IMR-90 (cell line): ENCODE measurements at regions not wholly inside any gene's neighbourhood (a gene's known extent, or its start where the extent isn't known, plus 50 kb on each side); places are given as distances from the start of the nearest gene placed in this dataset.

ENCODE experiments used
- ATAC-seq: fragments of 200-7000 bp; cut with Tn5 transposase; 2 replicates; pipeline ENCODE4 v1.9.1; 2020; ENCODE audit warnings: low read depth, mild to moderate bottlenecking, moderate library complexity
- BruUV-seq: library from RNA; stranded (reverse); fragments of 400-500 nt; replicated peaks from 2 replicates; lab custom pipeline; 2021; lab: Mats Ljungman, UMichigan
- CTCF ChIA-PET: fragments of 300-600 bp; formaldehyde crosslinking; extraction: SDS; loops from one replicate; lab custom pipeline; 2021; ENCODE audit warnings: antibody characterized with exemption; lab: Yijun Ruan, JAX
- POLR2A ChIA-PET: fragments of 300-600 bp; sonication (Branson Sonifier 250); formaldehyde crosslinking; loops from one replicate; lab custom pipeline; 2022; ENCODE audit warnings: antibody characterized with exemption; ENCODE audit not compliant: unreplicated experiment; lab: Charles Lee
- DNase-seq: peaks from one replicate; pipeline ENCODE4 v3.0.0; 2013
- H2AFZ ChIP-seq: replicated peaks from 2 replicates; pipeline ENCODE3; 2013; ENCODE audit warnings: low read length, mild to moderate bottlenecking; ENCODE audit not compliant: poor library complexity
- H2AK5ac ChIP-seq: 2 replicates; pipeline ENCODE4 v1.6.1; 2013; ENCODE audit warnings: low read depth, low read length, inconsistent platforms
- H2AK9ac ChIP-seq: replicated peaks from 2 replicates; pipeline ENCODE3; 2013; ENCODE audit warnings: mild to moderate bottlenecking, low read depth, low read length, moderate library complexity; ENCODE audit not compliant: poor library complexity
- H2BK120ac ChIP-seq: 2 replicates; pipeline ENCODE4 v1.6.1; 2013; ENCODE audit warnings: low read depth, low read length, inconsistent platforms
- H2BK15ac ChIP-seq: 3 replicates; pipeline ENCODE4 v1.6.1; 2013; ENCODE audit warnings: low read depth, low read length, inconsistent platforms
- H2BK20ac ChIP-seq: 2 replicates; pipeline ENCODE4 v1.6.1; 2013; ENCODE audit warnings: low read depth, mild to moderate bottlenecking, inconsistent platforms, low read length, moderate library complexity
- H2BK5ac ChIP-seq: 2 replicates; pipeline ENCODE4 v1.6.1; 2013; ENCODE audit warnings: mild to moderate bottlenecking, low read depth, low read length, inconsistent platforms; ENCODE audit not compliant: poor library complexity, severe bottlenecking
- H3K14ac ChIP-seq: replicated peaks from 2 replicates; pipeline ENCODE4 v1.6.1; 2013; ENCODE audit warnings: low read depth, low read length, inconsistent platforms
- H3K18ac ChIP-seq: 2 replicates; pipeline ENCODE4 v1.6.1; 2013; ENCODE audit warnings: low read depth, low read length, control low read depth
- H3K23ac ChIP-seq: 2 replicates; pipeline ENCODE4 v1.6.1; 2013; ENCODE audit warnings: low read depth, low read length, inconsistent platforms
- H3K27ac ChIP-seq: 2 replicates; pipeline ENCODE4 v1.5.1; 2013; ENCODE audit warnings: mild to moderate bottlenecking, control low read depth, low read length; ENCODE audit not compliant: insufficient read depth
- H3K27me3 ChIP-seq: 2 replicates; pipeline ENCODE4 v1.6.1; 2013; ENCODE audit warnings: low read length; ENCODE audit not compliant: control insufficient read depth, insufficient read depth
- H3K36me3 ChIP-seq: 2 replicates; pipeline ENCODE4 v1.6.1; 2013; ENCODE audit warnings: low read length, mixed read lengths; ENCODE audit not compliant: control insufficient read depth, insufficient read depth
- H3K4ac ChIP-seq: 2 replicates; pipeline ENCODE4 v1.6.1; 2013; ENCODE audit warnings: low read depth, low read length, inconsistent platforms
- H3K4me1 ChIP-seq: 2 replicates; pipeline ENCODE4 v1.6.1; 2013; ENCODE audit warnings: low read length, mixed read lengths; ENCODE audit not compliant: control insufficient read depth, insufficient read depth
- H3K4me2 ChIP-seq: 2 replicates; pipeline ENCODE4 v1.6.1; 2013; ENCODE audit warnings: low read depth, mild to moderate bottlenecking, control low read depth, low read length, moderate library complexity
- H3K4me3 ChIP-seq: 2 replicates; pipeline ENCODE4 v1.5.1; 2013; ENCODE audit warnings: low read depth, mild to moderate bottlenecking, control low read depth, low read length, moderate library complexity; ENCODE audit not compliant: insufficient read depth
- H3K56ac ChIP-seq: 2 replicates; pipeline ENCODE4 v1.6.1; 2013; ENCODE audit warnings: low read length, inconsistent platforms; ENCODE audit not compliant: insufficient read depth; ENCODE audit errors: extremely low read depth
- H3K79me1 ChIP-seq, 2 experiments: 2 replicates each; pipeline ENCODE4 v1.6.1; 2013; ENCODE audit warnings: low read length in 2 of 2, inconsistent platforms in 1 of 2, low read depth in 1 of 2
- H3K9ac ChIP-seq: 2 replicates; pipeline ENCODE4 v1.6.1; 2013; ENCODE audit warnings: low read depth, low read length, control low read depth
- H3K9me1 ChIP-seq: 2 replicates; pipeline ENCODE4 v1.6.1; 2013; ENCODE audit warnings: low read length, inconsistent platforms; ENCODE audit not compliant: insufficient read depth
- H3K9me3 ChIP-seq: 2 replicates; pipeline ENCODE4 v1.6.1; 2013; ENCODE audit warnings: low read length; ENCODE audit not compliant: control insufficient read depth, insufficient read depth
- H4K20me1 ChIP-seq: 2 replicates; pipeline ENCODE4 v1.6.1; 2013; ENCODE audit warnings: low read length, inconsistent platforms; ENCODE audit not compliant: insufficient read depth
- H4K5ac ChIP-seq: 2 replicates; pipeline ENCODE4 v1.6.1; 2013; ENCODE audit warnings: mild to moderate bottlenecking, low read depth, low read length, control low read depth
- H4K8ac ChIP-seq, 2 experiments: 2 replicates each; pipeline ENCODE4 v1.6.1; 2013; ENCODE audit warnings: low read depth in 2 of 2, low read length in 2 of 2, control low read depth in 1 of 2, inconsistent platforms in 1 of 2
- H4K91ac ChIP-seq: 2 replicates; pipeline ENCODE4 v1.6.1; 2013; ENCODE audit warnings: low read depth, low read length, inconsistent platforms; ENCODE audit not compliant: insufficient read depth
- CEBPB ChIP-seq: IDR thresholded peaks from 2 replicates; pipeline ENCODE4 v1.6.1; 2012; ENCODE audit warnings: low read depth, low read length, improper control_type of control experiment
- FOS ChIP-seq: fragments of 150-350 bp; IDR thresholded peaks from 2 replicates; pipeline ENCODE4 v1.6.1; 2016; ENCODE audit warnings: low read depth, low read length
- MAFK ChIP-seq: IDR thresholded peaks from 2 replicates; pipeline ENCODE4 v1.6.1; 2012; ENCODE audit warnings: low read depth, low read length, improper control_type of control experiment
- RAD21 ChIP-seq: IDR thresholded peaks from 2 replicates; pipeline ENCODE4 v1.6.1; 2012; ENCODE audit warnings: low read length, improper control_type of control experiment
- RCOR1 ChIP-seq: IDR thresholded peaks from 2 replicates; pipeline ENCODE4 v1.6.1; 2012; ENCODE audit warnings: mild to moderate bottlenecking, low read length, improper control_type of control experiment; ENCODE audit not compliant: insufficient replicate concordance
- SMC3 ChIP-seq: fragments of 150-350 bp; IDR thresholded peaks from 2 replicates; pipeline ENCODE4 v1.6.1; 2016; ENCODE audit warnings: low read depth, mild to moderate bottlenecking, antibody characterized with exemption, low read length, moderate library complexity
- WGBS, 2 experiments: methylation state at CpG; one replicate each; pipeline versions ENCODE4 v1.1.5 to v1.1.7; 2013; ENCODE audit warnings: missing lambda C conversion rate in 2 of 2; ENCODE audit not compliant: insufficient read length in 1 of 2; ENCODE audit errors: extremely low coverage in 2 of 2; 5-methylcytosine and 5-hydroxymethylcytosine counted together
- dilution Hi-C: fragments of 300-500 bp; cut with HindIII; formaldehyde crosslinking; loops from one replicate; pipeline ENCODE4 v1.14.3; 2018; ENCODE audit warnings: low sequenced_read_pairs; ENCODE audit not compliant: unreplicated experiment
- in situ Hi-C: fragments of 300-500 bp; cut with MboI; formaldehyde crosslinking; loops from 3 replicates; pipeline ENCODE4 v1.14.3; 2019; ENCODE audit warnings: low sequenced_read_pairs, inconsistent platforms, mixed read lengths
- intact Hi-C: fragments of 100-400 bp; cut with micrococcal nuclease; formaldehyde crosslinking; loops from 2 replicates; pipeline ENCODE4 v1.10.0; 2022
- TF ChIP-seq, protein P1 (sequence below): conservative IDR thresholded peaks from 2 replicates; pipeline ENCODE4 v1.5.1; 2012; ENCODE audit warnings: mild to moderate bottlenecking, low read depth, low read length, improper control_type of control experiment

DNA sequence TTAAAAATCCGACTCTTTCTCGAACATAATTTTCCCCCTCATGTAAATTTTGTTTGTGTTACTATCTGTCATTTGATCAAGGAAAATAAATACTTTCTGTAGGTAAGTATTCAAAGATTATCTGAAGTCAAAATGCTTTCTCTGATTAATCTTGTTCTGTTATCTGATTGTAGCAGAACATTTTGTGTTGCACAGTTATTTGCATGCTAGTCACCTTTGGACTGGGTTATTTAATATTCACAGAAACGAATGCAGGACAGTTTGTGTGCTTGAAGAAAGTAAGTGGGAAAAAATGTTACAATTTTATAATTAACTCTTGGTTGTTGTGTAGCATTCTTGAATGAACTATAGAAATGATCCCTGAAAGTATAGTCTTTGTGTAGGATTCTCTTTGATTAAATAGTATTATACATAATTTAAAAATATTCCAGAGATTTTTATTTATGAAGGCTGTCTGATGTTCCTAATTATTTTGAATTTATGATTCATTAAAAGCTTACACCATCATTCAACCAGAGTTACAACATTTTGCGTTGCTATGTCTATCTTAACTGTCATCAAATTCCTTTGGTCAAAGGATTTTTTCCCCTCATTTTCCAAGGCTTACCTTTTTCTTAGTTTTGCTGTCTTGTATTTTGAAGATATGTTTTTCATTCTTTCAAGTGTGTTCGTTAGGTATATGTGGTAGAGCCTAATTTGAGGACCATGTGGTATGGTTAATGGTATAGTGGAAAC is 176.6 kb downstream of the GIPC2 start:
- Histone ChIP-seq H3K27me3 (no peaks in the 10 kb centered on the region), H3K56ac (no peak overlapping the region), H2AFZ (no peak overlapping the region), H3K36me3 (no peaks in the 10 kb centered on the region), H3K4me3 (no peak overlapping the region), H4K91ac (no peak overlapping the region), H3K79me1 (no peaks in the 10 kb centered on the region), H3K18ac (no peak overlapping the region), H4K20me1 (no peaks in the 10 kb centered on the region), H3K9ac (no peak overlapping the region), H3K23ac (no peak overlapping the region), H3K4me1 (peaks cover 5% of the 10 kb centered on the region), H2BK120ac (no peak overlapping the region), H3K4me2 (no peak overlapping the region), H4K8ac (no peak overlapping the region), H2AK5ac (no peak overlapping the region), H2AK9ac (no peak overlapping the region), H3K27ac (no peak overlapping the region), H4K5ac (no peak overlapping the region), H2BK20ac (no peak overlapping the region), H2BK5ac (no peak overlapping the region), H3K9me1 (0 out of 2 replicates have a peak, but pooled peaks cover 2% of the 10 kb centered on the region), H3K4ac (no peak overlapping the region), H3K9me3 (peaks cover 3% of the 10 kb centered on the region), H3K14ac (no peak overlapping the region), H2BK15ac (no peak overlapping the region)
- in situ Hi-C loops (no loop called here), dilution Hi-C loops (no loop called here), intact Hi-C loops (loop anchor here (10.0 kb wide), 1 partner anchor 132 kb away; no protein-coding TSS in a partner anchor)
- BruUV-seq, result no TSS peak
- ChIA-PET POLR2A (no interaction called here), CTCF (no interaction called here)
- no peak for DNase-seq
- WGBS, 2 experiments, result no CpG with 5 or more reads among the region's 5 CpGs
- TF ChIP-seq FOS, result no peak
- TF ChIP-seq SMC3, result no peak
- TF ChIP-seq RCOR1, result no peak
- TF ChIP-seq RAD21, result no peak
- no peak for TF ChIP-seq MAFK
- TF ChIP-seq, protein P1, sequence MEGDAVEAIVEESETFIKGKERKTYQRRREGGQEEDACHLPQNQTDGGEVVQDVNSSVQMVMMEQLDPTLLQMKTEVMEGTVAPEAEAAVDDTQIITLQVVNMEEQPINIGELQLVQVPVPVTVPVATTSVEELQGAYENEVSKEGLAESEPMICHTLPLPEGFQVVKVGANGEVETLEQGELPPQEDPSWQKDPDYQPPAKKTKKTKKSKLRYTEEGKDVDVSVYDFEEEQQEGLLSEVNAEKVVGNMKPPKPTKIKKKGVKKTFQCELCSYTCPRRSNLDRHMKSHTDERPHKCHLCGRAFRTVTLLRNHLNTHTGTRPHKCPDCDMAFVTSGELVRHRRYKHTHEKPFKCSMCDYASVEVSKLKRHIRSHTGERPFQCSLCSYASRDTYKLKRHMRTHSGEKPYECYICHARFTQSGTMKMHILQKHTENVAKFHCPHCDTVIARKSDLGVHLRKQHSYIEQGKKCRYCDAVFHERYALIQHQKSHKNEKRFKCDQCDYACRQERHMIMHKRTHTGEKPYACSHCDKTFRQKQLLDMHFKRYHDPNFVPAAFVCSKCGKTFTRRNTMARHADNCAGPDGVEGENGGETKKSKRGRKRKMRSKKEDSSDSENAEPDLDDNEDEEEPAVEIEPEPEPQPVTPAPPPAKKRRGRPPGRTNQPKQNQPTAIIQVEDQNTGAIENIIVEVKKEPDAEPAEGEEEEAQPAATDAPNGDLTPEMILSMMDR, result no peak
- TF ChIP-seq CEBPB, result no peak
- ATAC-seq, result no peak
